ENCODE measurements at regions not wholly inside any gene's neighbourhood (a gene's known extent, or its start where the extent isn't known, plus 50 kb on each side); places are given as distances from the start of the nearest gene placed in this dataset.

- no peaks in the 10 kb centered on the region for H3K36me3 ChIP-seq (ENCODE audit: insufficient read depth, low read length, poor library complexity, severe bottlenecking)
- no peak overlapping the region for H3K4me3 ChIP-seq (ENCODE audit: low read depth, low read length, poor library complexity, severe bottlenecking)
- BruUV-seq (replicated peaks): no TSS peak
- CTCF ChIA-PET: no interaction called here
- H3K27me3 ChIP-seq (replicated peaks; ENCODE audit: insufficient read depth, low read depth, low read length, poor library complexity): no peaks in the 10 kb centered on the region
- H3K27ac ChIP-seq (ENCODE audit: low read depth, low read length, poor library complexity, severe bottlenecking): no peak overlapping the region
- no peaks in the 10 kb centered on the region for H3K9me3 ChIP-seq (ENCODE audit: low read depth, low read length, poor library complexity, severe bottlenecking)
- DNase-seq (ENCODE audit: low spot score): no peak
- TF ChIP-seq CTCF (conservative IDR thresholded peaks at IDR 0.05; ENCODE audit: low read depth, low read length): no peak
- no peak for TF ChIP-seq EZH2 (IDR thresholded peaks at IDR 0.05; ENCODE audit: borderline replicate concordance, low read depth, low read length, poor library complexity, severe bottlenecking)
- POLR2A ChIA-PET (ENCODE audit: low non-redundant PET): no interaction called here
- H3K4me1 ChIP-seq (ENCODE audit: insufficient read depth, low read length, poor library complexity, severe bottlenecking): no peaks in the 10 kb centered on the region
- intact Hi-C loops (cut with micrococcal nuclease; ENCODE audit: unreplicated experiment): no loop called here
Observed at GRCh38 chr4:159564615-159565014, 461.7 kb downstream of the RAPGEF2 start.

GRCh38 chr4:159566786-159567185 is 463.9 kb downstream of the RAPGEF2 start:
- ChIA-PET POLR2A (ENCODE audit: low non-redundant PET) (interaction anchor here (0.6 kb wide), 1 partner anchor 111 kb away, joined by 3 read pairs; no protein-coding TSS in a partner anchor), CTCF (no interaction called here)
- TF ChIP-seq EZH2 (IDR thresholded peaks at IDR 0.05; ENCODE audit: borderline replicate concordance, low read depth, low read length, poor library complexity, severe bottlenecking) (no peak), CTCF (conservative IDR thresholded peaks at IDR 0.05; ENCODE audit: low read depth, low read length) (no peak)

GRCh38 chr4:159577241-159577640 is 474.4 kb downstream of the RAPGEF2 start:
- no TSS peak for BruUV-seq (replicated peaks)
- TF ChIP-seq EZH2 (IDR thresholded peaks at IDR 0.05; ENCODE audit: borderline replicate concordance, low read depth, low read length, poor library complexity, severe bottlenecking): no peak
- no peak for TF ChIP-seq CTCF (conservative IDR thresholded peaks at IDR 0.05; ENCODE audit: low read depth, low read length)
- peaks cover 7% of the 10 kb centered on the region for H3K9me3 ChIP-seq (ENCODE audit: low read depth, low read length, poor library complexity, severe bottlenecking)
- no peak overlapping the region for H3K4me3 ChIP-seq (ENCODE audit: low read depth, low read length, poor library complexity, severe bottlenecking)
- H3K4me1 ChIP-seq (ENCODE audit: insufficient read depth, low read length, poor library complexity, severe bottlenecking): no peaks in the 10 kb centered on the region
- DNase-seq (ENCODE audit: low spot score): no peak
- H3K27me3 ChIP-seq (replicated peaks; ENCODE audit: insufficient read depth, low read depth, low read length, poor library complexity): no peaks in the 10 kb centered on the region
- H3K27ac ChIP-seq (ENCODE audit: low read depth, low read length, poor library complexity, severe bottlenecking): no peak overlapping the region
- ChIA-PET CTCF (no interaction called here), POLR2A (ENCODE audit: low non-redundant PET) (no interaction called here)
- intact Hi-C loops (cut with micrococcal nuclease; ENCODE audit: unreplicated experiment): no loop called here
- no peaks in the 10 kb centered on the region for H3K36me3 ChIP-seq (ENCODE audit: insufficient read depth, low read length, poor library complexity, severe bottlenecking)

More at GRCh38 chr4:159566786-159567185, 463.9 kb downstream of the RAPGEF2 start:
- Histone ChIP-seq H3K4me3 (ENCODE audit: low read depth, low read length, poor library complexity, severe bottlenecking) (no peak overlapping the region), H3K9me3 (ENCODE audit: low read depth, low read length, poor library complexity, severe bottlenecking) (peaks cover 9% of the 10 kb centered on the region), H3K36me3 (ENCODE audit: insufficient read depth, low read length, poor library complexity, severe bottlenecking) (no peaks in the 10 kb centered on the region), H3K27ac (ENCODE audit: low read depth, low read length, poor library complexity, severe bottlenecking) (no peak overlapping the region), H3K4me1 (ENCODE audit: insufficient read depth, low read length, poor library complexity, severe bottlenecking) (no peaks in the 10 kb centered on the region), H3K27me3 (replicated peaks; ENCODE audit: insufficient read depth, low read depth, low read length, poor library complexity) (no peaks in the 10 kb centered on the region)
- intact Hi-C loops (cut with micrococcal nuclease; ENCODE audit: unreplicated experiment): no loop called here
- DNase-seq (ENCODE audit: low spot score): no peak
- no TSS peak for BruUV-seq (replicated peaks)

Data from A673 (cell line).